Right lobe of liver (tissue), 6 donors: ENCODE measurements at regions not wholly inside any gene's neighbourhood (a gene's known extent, or its start where the extent isn't known, plus 50 kb on each side); places are given as distances from the start of the nearest gene placed in this dataset.
A peak's percentile ranks its signal among the peaks of the same experiment; 100 is the strongest.

ENCODE experiments used
- ATAC-seq, 4 donors: fragments of 200-7000 bp; cut with Tn5 transposase; one replicate each; pipeline ENCODE4 v1.9.1; 2020; ENCODE audit warnings: mild to moderate bottlenecking in 4 of 4, moderate library complexity in 4 of 4
- DNase-seq, 3 donors: peaks; one replicate each; pipeline ENCODE4 v3.0.0-alpha.2; 2020
- H3K27ac ChIP-seq, 3 donors: fragments of 200-600 bp; one replicate each; pipeline ENCODE4 v1.8.0; 2022
- H3K27me3 ChIP-seq, 2 donors: fragments of 200-600 bp; one replicate each; pipeline ENCODE4 v1.8.0; 2022
- H3K36me3 ChIP-seq, 4 donors: fragments of 200-600 bp; sonication (generic) in 1 of 4; one replicate each; pipeline versions ENCODE4 v1.5.1 to v1.8.0; 2017 to 2022; ENCODE audit warnings: control low read depth in 1 of 4
- H3K4me1 ChIP-seq, 4 donors: fragments of 200-600 bp; sonication (generic) in 1 of 4; one replicate each; pipeline versions ENCODE4 v1.5.1 to v1.8.0; 2017 to 2022; ENCODE audit warnings: control low read depth in 1 of 4
- H3K4me3 ChIP-seq, 3 donors: fragments of 200-600 bp; one replicate each; pipeline ENCODE4 v1.8.0; 2022
- H3K9me3 ChIP-seq, 4 donors: fragments of 200-600 bp; sonication (generic) in 1 of 4; one replicate each; pipeline versions ENCODE4 v1.5.1 to v1.8.0; 2017 to 2022; ENCODE audit warnings: control low read depth in 1 of 4
- CTCF ChIP-seq, 4 donors: fragments of 200-600 bp in 3 of 4; fragments of 450-650 bp in 1 of 4; IDR thresholded peaks; one replicate each; pipeline versions ENCODE4 v1.5.1 to v1.8.0; 2016 to 2022; ENCODE audit warnings: antibody characterized with exemption in 4 of 4, mild to moderate bottlenecking in 2 of 4
- POLR2A ChIP-seq: fragments of 450-650 bp; IDR thresholded peaks from one replicate; pipeline ENCODE4 v1.6.1; 2017; ENCODE audit warnings: antibody characterized with exemption, mild to moderate bottlenecking
- WGBS: methylation state at CpG from one replicate; pipeline ENCODE4 v1.1.6; 2018; ENCODE audit warnings: low coverage, low lambda C conversion rate; ENCODE audit not compliant: insufficient coverage; ENCODE audit errors: missing lambda C conversion rate; 5-methylcytosine and 5-hydroxymethylcytosine counted together
- intact Hi-C, 2 donors: fragments of 100-400 bp; cut with DNase I; formaldehyde crosslinking; loops; one replicate each; pipeline versions ENCODE4 v1.11.2 to v1.14.1; 2022
- donor health status: DM: no; HTN: yes; CAD: no.
- donor health status: DM: no; HTN: no; CAD: no.
- donor health status: DM: no; HTN: no; CAD: no.
- donor health status: DM: no; HTN: yes; CAD: no.
- donor health status: DM: no; HTN: yes; CAD: no.

DNA sequence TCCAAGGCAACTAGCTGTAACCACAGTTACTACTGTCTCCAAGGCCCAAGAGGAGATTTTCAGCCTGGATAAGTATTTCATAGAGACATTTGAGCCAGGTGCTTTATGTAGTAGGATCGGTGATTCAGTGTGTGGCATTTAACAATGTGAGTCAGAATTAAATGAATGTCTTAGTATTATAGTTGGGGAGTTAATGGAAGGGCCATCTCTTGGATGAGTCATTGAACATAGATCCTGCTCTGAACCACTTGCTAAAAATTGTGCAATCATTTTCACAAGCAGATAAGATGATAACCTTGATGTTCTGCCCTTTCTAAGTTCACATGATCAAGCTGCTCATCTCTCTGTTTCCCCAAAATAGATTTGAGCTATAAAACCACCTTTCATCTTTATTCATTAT, 668.9 kb upstream of the CITED2 start:
- ATAC-seq = peak; percentile 76 to 91 (median 89)
- H3K27ac ChIP-seq = peak overlapping the region in 1 of 3 donors; percentile 50
- 71% methylated on average over 1 of the region's 1 CpG for WGBS

DNA sequence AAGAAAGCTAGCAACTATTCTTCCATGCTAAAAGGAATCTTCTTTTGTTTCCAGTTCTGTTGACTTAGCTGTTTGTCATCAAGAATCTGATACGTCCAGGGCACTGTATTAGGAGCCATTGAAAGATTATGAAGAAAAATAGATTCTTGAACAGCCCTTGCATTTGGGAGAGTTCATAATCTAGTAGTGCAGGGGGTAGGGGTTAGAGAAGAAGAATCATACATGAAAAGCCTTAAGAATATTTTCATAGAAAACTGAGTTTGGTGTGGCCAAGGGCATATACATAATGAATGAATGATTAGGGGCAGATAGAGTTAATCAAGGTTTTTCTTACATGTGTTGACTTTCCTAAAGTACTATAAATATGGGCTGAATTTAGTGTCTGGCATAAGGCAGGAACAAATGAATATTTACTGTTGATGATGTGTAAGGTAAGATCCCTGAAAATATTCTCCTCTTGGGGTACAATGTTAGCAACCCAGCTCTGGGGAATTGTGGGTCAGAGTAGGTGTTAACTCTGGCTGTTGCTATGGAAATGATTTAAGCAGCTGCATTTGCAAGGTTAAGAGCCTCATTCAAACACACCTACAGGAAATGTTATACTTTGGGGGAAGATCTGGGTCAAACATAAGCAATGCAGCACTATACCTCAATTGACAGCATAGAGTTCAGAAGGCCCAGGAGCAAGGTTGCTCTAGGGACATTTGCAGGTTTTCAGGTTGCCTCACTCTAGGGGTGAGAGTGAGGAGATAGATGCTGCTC, 667.3 kb upstream of the CITED2 start:
- no peaks in the 10 kb centered on the region for H3K27me3 ChIP-seq
- no peak overlapping the region for H3K27ac ChIP-seq
- no peak for DNase-seq
- H3K9me3 ChIP-seq = no peaks in the 10 kb centered on the region
- no peak overlapping the region for H3K4me3 ChIP-seq
- TF ChIP-seq POLR2A = no peak
- no peak for TF ChIP-seq CTCF (IDR thresholded peaks at IDR 0.05)
- H3K4me1 ChIP-seq = peaks cover 0 to 13% (median 0%) of the 10 kb centered on the region in 4 donors
- intact Hi-C loops = no loop called here
- WGBS = 85% methylated on average over 1 of the region's 1 CpG
- H3K36me3 ChIP-seq = no peaks in the 10 kb centered on the region
- no peak for ATAC-seq

More for the DNA sequence above, 668.9 kb upstream of the CITED2 start:
- Histone ChIP-seq H3K4me3 (no peak overlapping the region), H3K27me3 (no peaks in the 10 kb centered on the region), H3K9me3 (no peaks in the 10 kb centered on the region), H3K4me1 (peaks cover 0 to 13% (median 0%) of the 10 kb centered on the region in 4 donors), H3K36me3 (no peaks in the 10 kb centered on the region)
- intact Hi-C loops = no loop called here
- no peak for DNase-seq
- TF ChIP-seq POLR2A (no peak), CTCF (IDR thresholded peaks at IDR 0.05) (no peak)

GRCh38 chr6:140041056-140041455, 666.6 kb upstream of the CITED2 start:
- Histone ChIP-seq H3K9me3 (no peaks in the 10 kb centered on the region), H3K4me1 (peaks cover 0 to 13% (median 0%) of the 10 kb centered on the region in 4 donors), H3K27me3 (no peaks in the 10 kb centered on the region), H3K27ac (no peak overlapping the region), H3K36me3 (no peaks in the 10 kb centered on the region), H3K4me3 (no peak overlapping the region)
- no peak for TF ChIP-seq POLR2A
- no peak for TF ChIP-seq CTCF (IDR thresholded peaks at IDR 0.05)
- DNase-seq (no peak), ATAC-seq (no peak)
- intact Hi-C loops = no loop called here

- H3K9me3 ChIP-seq = no peaks in the 10 kb centered on the region
- TF ChIP-seq CTCF (IDR thresholded peaks at IDR 0.05) (no peak), POLR2A (no peak)
- ATAC-seq (no peak), DNase-seq (no peak)
- no CpG with 5 or more reads among the region's 1 CpG for WGBS
- no peaks in the 10 kb centered on the region for H3K36me3 ChIP-seq
- no peaks in the 10 kb centered on the region for H3K27me3 ChIP-seq
- intact Hi-C loops = no loop called here
- peaks cover 0 to 13% (median 0%) of the 10 kb centered on the region in 4 donors for H3K4me1 ChIP-seq
- no peak overlapping the region for H3K4me3 ChIP-seq
- H3K27ac ChIP-seq = no peak overlapping the region
Observed at GRCh38 chr6:140040396-140040795, 665.9 kb upstream of the CITED2 start.
